CD14-positive monocyte (primary cell): ENCODE measurements at regions not wholly inside any gene's neighbourhood (a gene's known extent, or its start where the extent isn't known, plus 50 kb on each side); places are given as distances from the start of the nearest gene placed in this dataset.

Source experiments
- DNase-seq, 3 donors: peaks; one replicate each; pipeline ENCODE4 v3.0.0-alpha.2; 2011 to 2022
- H2AFZ ChIP-seq: 2 replicates; pipeline ENCODE4 v1.6.0; 2012; ENCODE audit warnings: mild to moderate bottlenecking, low read depth, low read length, inconsistent platforms; ENCODE audit not compliant: insufficient read depth, poor library complexity, severe bottlenecking
- H3K27ac ChIP-seq, 2 donors: 1 replicate in 1 of 2; 2 replicates in 1 of 2; pipeline ENCODE4 v1.5.1; 2012 to 2013; ENCODE audit warnings: low read length in 2 of 2, control low read depth in 1 of 2, inconsistent platforms in 1 of 2, low read depth in 1 of 2, mild to moderate bottlenecking in 1 of 2
- H3K27me3 ChIP-seq, 2 donors: one replicate each; pipeline versions ENCODE4 v1.6.0 to v1.6.1; 2011 to 2013; ENCODE audit warnings: low read length in 2 of 2; ENCODE audit not compliant: control insufficient read depth in 2 of 2, insufficient read depth in 2 of 2
- H3K36me3 ChIP-seq, 2 donors: replicated peaks in 1 of 2; 1 replicate in 1 of 2; 2 replicates in 1 of 2; pipeline versions ENCODE4 v1.5.1 to v1.6.1; 2012 to 2013; ENCODE audit warnings: low read length in 2 of 2, control low read depth in 1 of 2, inconsistent platforms in 1 of 2, mild to moderate bottlenecking in 1 of 2; ENCODE audit not compliant: insufficient read depth in 2 of 2, control insufficient read depth in 1 of 2
- H3K4me1 ChIP-seq, 2 donors: 1 replicate in 1 of 2; 2 replicates in 1 of 2; pipeline versions ENCODE4 v1.5.1 to v1.6.1; 2012 to 2013; ENCODE audit warnings: low read length in 2 of 2, control low read depth in 1 of 2, inconsistent platforms in 1 of 2, mild to moderate bottlenecking in 1 of 2, moderate library complexity in 1 of 2; ENCODE audit not compliant: insufficient read depth in 2 of 2, control insufficient read depth in 1 of 2
- H3K4me2 ChIP-seq: replicated peaks from 2 replicates; pipeline ENCODE3; 2012; ENCODE audit warnings: low read length, moderate library complexity, mild to moderate bottlenecking; ENCODE audit not compliant: poor library complexity, severe bottlenecking; ENCODE audit errors: extremely low read depth
- H3K4me3 ChIP-seq, 3 experiments: fragments of 200-600 bp in 1 of 3; sonication (generic) in 1 of 3; replicated peaks in 1 of 3; 1 replicate in 2 of 3; 2 replicates in 1 of 3; pipeline ENCODE4 v1.5.1; 2011 to 2013; ENCODE audit warnings: low read length in 3 of 3, mild to moderate bottlenecking in 3 of 3, control low read depth in 2 of 3, low read depth in 2 of 3, inconsistent platforms in 1 of 3, moderate library complexity in 1 of 3
- H3K79me2 ChIP-seq: 2 replicates; pipeline ENCODE4 v1.6.0; 2012; ENCODE audit warnings: mild to moderate bottlenecking, control low read depth, inconsistent platforms, low read length, moderate library complexity; ENCODE audit not compliant: insufficient read depth
- H3K9ac ChIP-seq: 2 replicates; pipeline ENCODE4 v1.6.0; 2017; ENCODE audit warnings: low read length, mild to moderate bottlenecking; ENCODE audit not compliant: insufficient read depth, poor library complexity, severe bottlenecking
- H3K9me3 ChIP-seq, 2 donors: replicated peaks in 1 of 2; 1 replicate in 1 of 2; 2 replicates in 1 of 2; pipeline versions ENCODE4 v1.5.1 to v1.6.1; 2012 to 2013; ENCODE audit warnings: low read length in 2 of 2, control low read depth in 1 of 2; ENCODE audit not compliant: control insufficient read depth in 1 of 2, insufficient read depth in 1 of 2
- H4K20me1 ChIP-seq: 2 replicates; pipeline ENCODE4 v1.6.0; 2012; ENCODE audit warnings: mild to moderate bottlenecking, low read length, control low read depth, moderate library complexity; ENCODE audit not compliant: insufficient read depth
- H3K27ac Mint-ChIP-seq, 7 donors: one replicate each; pipeline ENCODE4 v1.8.0; 2020; ENCODE audit warnings: mild to moderate bottlenecking in 7 of 7, mixed read lengths in 7 of 7, moderate library complexity in 6 of 7, inconsistent platforms in 2 of 7
- H3K27me3 Mint-ChIP-seq, 3 donors: one replicate each; pipeline ENCODE4 v1.8.0; 2021 to 2022; ENCODE audit warnings: low read depth in 3 of 3, mild to moderate bottlenecking in 3 of 3, mixed read lengths in 3 of 3, moderate library complexity in 3 of 3, inconsistent platforms in 1 of 3
- H3K36me3 Mint-ChIP-seq, 2 donors: one replicate each; pipeline ENCODE4 v1.8.0; 2020; ENCODE audit warnings: mixed read lengths in 2 of 2, inconsistent platforms in 1 of 2, mild to moderate bottlenecking in 1 of 2
- H3K4me1 Mint-ChIP-seq: one replicate; pipeline ENCODE4 v1.8.0; 2020; ENCODE audit warnings: mild to moderate bottlenecking, mixed read lengths
- H3K4me3 Mint-ChIP-seq, 2 donors: one replicate each; pipeline ENCODE4 v1.8.0; 2020; ENCODE audit warnings: mild to moderate bottlenecking in 2 of 2, mixed read lengths in 2 of 2, moderate library complexity in 1 of 2
- H3K9me3 Mint-ChIP-seq, 7 donors: one replicate each; pipeline ENCODE4 v1.8.0; 2020 to 2022; ENCODE audit warnings: mixed read lengths in 7 of 7, mild to moderate bottlenecking in 6 of 7, moderate library complexity in 6 of 7, inconsistent platforms in 2 of 7
- WGBS: methylation state at CpG from one replicate; pipeline ENCODE4 v1.1.5; 2013; ENCODE audit warnings: missing lambda C conversion rate; ENCODE audit not compliant: insufficient coverage; 5-methylcytosine and 5-hydroxymethylcytosine counted together
- intact Hi-C, 2 donors: fragments of 100-400 bp; cut with micrococcal nuclease; formaldehyde crosslinking; loops; one replicate each; pipeline versions ENCODE4 v1.15.0 to v1.15.1; 2023
- TF ChIP-seq, protein P1 (sequence below): fragments of 200-600 bp; IDR thresholded peaks from one replicate; pipeline ENCODE4 v1.8.0; 2022; ENCODE audit warnings: antibody characterized with exemption, mild to moderate bottlenecking

GRCh38 chr6:135592276-135592675, 94.7 kb upstream of the AHI1 start:
- no peak overlapping the region for H3K27ac Mint-ChIP-seq

GRCh38 chr6:135594000-135594399, 96.5 kb upstream of the AHI1 start:
- intact Hi-C loops: no loop called here
- Histone ChIP-seq H3K4me2 (no peak overlapping the region), H3K27ac (no peak overlapping the region), H4K20me1 (no peaks in the 10 kb centered on the region), H3K4me3 (no peak overlapping the region), H3K9me3 (no peaks in the 10 kb centered on the region), H3K9ac (no peak overlapping the region), H2AFZ (no peak overlapping the region), H3K4me1 (no peaks in the 10 kb centered on the region), H3K27me3 (no peaks in the 10 kb centered on the region), H3K36me3 (no peaks in the 10 kb centered on the region), H3K79me2 (no peaks in the 10 kb centered on the region)
- no peak for DNase-seq
- Mint-ChIP-seq H3K4me3 (no peak overlapping the region), H3K9me3 (peaks cover 2 to 17% (median 10%) of the 10 kb centered on the region in 7 donors), H3K4me1 (no peaks in the 10 kb centered on the region), H3K27me3 (peaks cover 0 to 1% (median 0%) of the 10 kb centered on the region in 3 donors), H3K27ac (no peak overlapping the region), H3K36me3 (no peaks in the 10 kb centered on the region)
- TF ChIP-seq, protein P1, sequence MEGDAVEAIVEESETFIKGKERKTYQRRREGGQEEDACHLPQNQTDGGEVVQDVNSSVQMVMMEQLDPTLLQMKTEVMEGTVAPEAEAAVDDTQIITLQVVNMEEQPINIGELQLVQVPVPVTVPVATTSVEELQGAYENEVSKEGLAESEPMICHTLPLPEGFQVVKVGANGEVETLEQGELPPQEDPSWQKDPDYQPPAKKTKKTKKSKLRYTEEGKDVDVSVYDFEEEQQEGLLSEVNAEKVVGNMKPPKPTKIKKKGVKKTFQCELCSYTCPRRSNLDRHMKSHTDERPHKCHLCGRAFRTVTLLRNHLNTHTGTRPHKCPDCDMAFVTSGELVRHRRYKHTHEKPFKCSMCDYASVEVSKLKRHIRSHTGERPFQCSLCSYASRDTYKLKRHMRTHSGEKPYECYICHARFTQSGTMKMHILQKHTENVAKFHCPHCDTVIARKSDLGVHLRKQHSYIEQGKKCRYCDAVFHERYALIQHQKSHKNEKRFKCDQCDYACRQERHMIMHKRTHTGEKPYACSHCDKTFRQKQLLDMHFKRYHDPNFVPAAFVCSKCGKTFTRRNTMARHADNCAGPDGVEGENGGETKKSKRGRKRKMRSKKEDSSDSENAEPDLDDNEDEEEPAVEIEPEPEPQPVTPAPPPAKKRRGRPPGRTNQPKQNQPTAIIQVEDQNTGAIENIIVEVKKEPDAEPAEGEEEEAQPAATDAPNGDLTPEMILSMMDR: no peak
- no CpG with 5 or more reads among the region's 1 CpG for WGBS

More at GRCh38 chr6:135592276-135592675, 94.7 kb upstream of the AHI1 start:
- Mint-ChIP-seq H3K4me3 (no peak overlapping the region), H3K36me3 (no peaks in the 10 kb centered on the region), H3K27me3 (peaks cover 0 to 1% (median 0%) of the 10 kb centered on the region in 3 donors), H3K9me3 (peaks cover 2 to 13% (median 5%) of the 10 kb centered on the region in 7 donors), H3K4me1 (no peaks in the 10 kb centered on the region)
- intact Hi-C loops: no loop called here
- DNase-seq: no peak
- no peak overlapping the region for H3K4me2 ChIP-seq
- H3K27me3 ChIP-seq: no peaks in the 10 kb centered on the region
- no peaks in the 10 kb centered on the region for H3K36me3 ChIP-seq
- H3K4me1 ChIP-seq: no peaks in the 10 kb centered on the region
- no peak overlapping the region for H3K4me3 ChIP-seq
- no CpG with 5 or more reads among the region's 1 CpG for WGBS
- H3K9ac ChIP-seq: no peak overlapping the region
- H3K9me3 ChIP-seq: no peaks in the 10 kb centered on the region
- H3K79me2 ChIP-seq: no peaks in the 10 kb centered on the region
- no peak overlapping the region for H2AFZ ChIP-seq
- no peaks in the 10 kb centered on the region for H4K20me1 ChIP-seq
- H3K27ac ChIP-seq: no peak overlapping the region
- TF ChIP-seq, protein P1: no peak
